NOMO-1 (cell line): ENCODE measurements at regions not wholly inside any gene's neighbourhood (a gene's known extent, or its start where the extent isn't known, plus 50 kb on each side); places are given as distances from the start of the nearest gene placed in this dataset.
A peak's percentile ranks its signal among the peaks of the same experiment; 100 is the strongest.

Source experiments
- DNase-seq, 2 experiments: peaks; one replicate each; lab custom pipeline; 2025; ENCODE audit not compliant: unreplicated experiment in 2 of 2; lab: John Stamatoyannopoulos, UW

DNA sequence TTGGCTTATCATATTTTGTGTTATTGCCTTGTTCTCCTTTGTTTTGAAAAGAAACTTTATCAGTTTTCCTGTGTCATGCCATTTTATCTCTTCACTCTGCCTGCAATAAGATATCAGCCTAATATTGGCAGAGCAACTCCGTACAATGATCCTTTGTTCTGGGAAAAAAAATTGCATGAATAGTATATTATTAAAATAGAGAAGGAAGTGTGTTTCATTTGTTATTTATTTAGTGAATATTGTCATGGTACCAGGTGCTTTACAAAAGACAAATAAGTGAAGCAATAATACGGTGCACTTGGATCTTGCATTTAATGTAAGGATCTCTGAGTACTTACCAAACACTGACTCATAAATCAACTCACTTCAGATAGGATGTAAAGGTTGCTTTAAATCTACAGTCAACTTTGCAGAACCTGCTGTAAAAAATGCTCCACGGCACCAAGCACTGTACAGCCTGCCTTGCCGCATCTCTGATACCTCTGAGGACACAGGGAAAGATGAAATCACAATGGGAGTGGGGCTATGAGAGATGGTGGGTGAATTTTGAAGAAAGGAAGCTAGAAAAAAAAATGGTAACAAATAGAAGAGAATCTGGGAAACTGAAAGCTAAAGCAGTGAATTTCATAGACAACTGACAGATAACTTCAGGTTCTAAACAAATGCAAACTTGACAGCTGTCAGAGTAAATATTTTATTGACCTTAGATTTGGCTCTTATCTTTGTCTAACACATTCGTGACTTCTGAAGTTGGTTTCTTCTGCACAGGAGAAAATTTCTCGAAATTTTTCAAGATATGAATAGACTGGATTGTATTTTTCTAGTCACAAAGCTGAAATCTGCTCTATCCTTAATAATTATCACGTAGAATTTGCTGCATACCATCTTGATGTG lies 232.1 kb downstream of the ENC1 start:
- no peak for DNase-seq

- DNase-seq: no peak
Measured at GRCh38 chr5:74407701-74408100, 232.8 kb downstream of the ENC1 start.

- no peak for DNase-seq
Measured at GRCh38 chr5:74406844-74407243, 233.7 kb downstream of the ENC1 start.

DNA sequence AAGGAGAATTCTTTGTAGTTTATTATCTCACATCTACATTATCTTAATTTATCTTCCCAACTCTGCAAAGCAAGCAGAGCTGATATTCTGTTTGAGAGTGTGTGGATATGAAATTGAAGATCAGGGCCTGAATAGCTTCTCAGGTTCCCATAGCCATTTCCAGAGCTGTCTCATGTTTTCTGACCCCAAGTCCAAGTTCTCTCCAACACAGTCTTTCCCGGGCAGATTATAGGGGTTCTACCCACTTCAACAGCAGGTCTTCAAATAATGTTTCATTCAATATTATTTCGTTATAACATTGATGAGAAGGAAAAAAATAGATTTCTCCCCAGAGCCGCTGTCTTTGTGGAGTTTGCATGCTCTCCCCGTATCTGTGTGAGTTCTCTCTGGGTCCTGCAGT lies 234.9 kb downstream of the ENC1 start:
- DNase-seq: no peak

GRCh38 chr5:74404574-74405508 lies 235.7 kb downstream of the ENC1 start:
- DNase-seq: no peak

DNA sequence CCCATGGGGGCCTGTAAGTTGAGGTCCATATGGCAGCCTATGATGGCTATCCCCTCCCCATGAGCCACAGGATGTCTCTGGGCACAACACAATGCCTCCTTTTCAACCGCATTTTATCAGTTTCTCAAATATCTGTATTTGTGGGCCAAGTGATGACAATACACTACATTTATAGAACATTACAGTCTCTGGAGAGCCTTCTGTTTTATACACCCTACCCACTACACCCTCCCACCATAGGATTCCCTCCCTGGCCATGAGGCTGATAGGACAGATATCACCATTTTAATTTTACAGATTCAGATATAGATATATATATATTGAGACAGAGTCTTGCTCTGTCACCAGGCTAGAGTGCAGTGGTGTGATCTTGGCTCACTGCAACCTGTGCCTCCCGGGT lies 236.8 kb downstream of the ENC1 start:
- DNase-seq: no peak

- no peak for DNase-seq
Measured at GRCh38 chr5:74402553-74402952, 238.0 kb downstream of the ENC1 start.

DNA sequence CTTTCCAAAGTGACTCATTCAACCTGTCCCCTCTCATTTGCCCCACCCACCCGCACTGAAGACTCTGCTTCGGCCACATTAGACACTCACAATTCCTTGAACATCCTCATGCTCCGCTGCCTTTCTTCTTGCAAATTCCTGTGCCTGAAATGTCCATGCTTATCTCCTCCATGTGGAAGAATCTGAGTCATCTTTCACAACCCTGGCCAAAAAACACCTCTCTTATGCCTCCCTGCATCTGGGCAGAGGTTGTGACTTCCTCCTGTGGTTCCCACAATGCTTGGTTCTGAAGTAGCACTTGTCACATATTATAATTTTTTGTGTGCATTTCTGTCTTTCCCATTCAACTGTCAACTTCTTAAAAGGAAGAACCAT lies 238.6 kb downstream of the ENC1 start:
- no peak for DNase-seq

- no peak for DNase-seq
Measured at GRCh38 chr5:74401281-74401945, 239.1 kb downstream of the ENC1 start.

DNA sequence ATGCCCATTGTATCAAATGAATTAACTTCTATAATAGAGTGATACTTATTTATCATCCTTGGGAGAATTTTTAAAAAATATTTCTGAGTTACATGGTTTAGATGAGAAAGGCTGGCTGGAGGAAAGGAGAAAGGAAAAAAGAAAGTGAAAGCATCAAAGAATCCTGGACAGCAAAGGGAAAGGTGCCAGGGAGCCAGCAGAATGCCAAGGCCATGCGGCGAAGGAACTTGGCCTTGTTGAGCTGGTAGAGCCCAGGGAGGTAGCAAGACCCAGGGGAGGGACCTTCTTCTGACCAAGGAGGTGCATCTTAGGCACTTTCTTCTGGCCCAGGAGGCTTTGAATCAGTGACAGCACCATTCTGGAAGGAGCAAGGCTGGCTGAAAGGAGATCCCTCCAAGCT lies 240.5 kb downstream of the ENC1 start:
- DNase-seq: no peak

DNA sequence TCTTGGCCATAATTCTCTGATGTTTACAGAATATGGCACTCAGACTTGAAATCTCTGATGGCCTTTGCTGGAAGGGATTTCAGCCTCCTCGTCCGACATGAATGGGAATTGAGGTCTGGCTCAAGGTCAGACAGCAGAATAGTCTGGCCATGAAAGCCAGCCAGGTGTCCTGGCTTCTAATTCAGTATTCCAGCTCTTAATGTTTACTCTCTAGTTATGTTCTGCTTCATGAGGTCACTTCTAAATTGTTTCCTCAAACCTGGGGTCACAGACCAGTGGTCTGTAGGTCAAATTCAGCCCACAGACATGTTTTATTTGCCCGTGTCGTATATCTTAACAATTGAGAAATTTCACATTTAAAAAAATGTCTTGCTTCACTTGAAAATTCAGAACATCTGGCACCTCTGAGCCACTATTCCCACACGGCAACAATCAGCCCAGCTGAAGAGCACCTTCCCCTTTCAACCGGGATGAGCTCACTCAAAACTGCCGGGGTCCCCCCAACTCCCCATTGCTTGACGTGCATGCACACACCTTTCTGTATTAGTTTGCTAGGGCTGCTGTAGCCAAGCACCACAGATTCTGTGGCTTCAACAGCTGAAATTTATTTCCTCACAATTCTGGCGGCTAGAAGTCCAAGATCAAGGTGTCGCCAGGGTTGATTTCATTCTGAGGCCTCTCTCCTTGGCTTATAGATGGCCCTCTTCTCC lies 243.5 kb downstream of the ENC1 start:
- DNase-seq: no peak

- DNase-seq: no peak
Measured at GRCh38 chr5:74394916-74395880, 245.3 kb downstream of the ENC1 start.

- peak; percentile 3 to 9 for DNase-seq
Measured at GRCh38 chr5:74394528-74394915, 246.0 kb downstream of the ENC1 start.

GRCh38 chr5:74393943-74394342 lies 246.6 kb downstream of the ENC1 start:
- no peak for DNase-seq

DNA sequence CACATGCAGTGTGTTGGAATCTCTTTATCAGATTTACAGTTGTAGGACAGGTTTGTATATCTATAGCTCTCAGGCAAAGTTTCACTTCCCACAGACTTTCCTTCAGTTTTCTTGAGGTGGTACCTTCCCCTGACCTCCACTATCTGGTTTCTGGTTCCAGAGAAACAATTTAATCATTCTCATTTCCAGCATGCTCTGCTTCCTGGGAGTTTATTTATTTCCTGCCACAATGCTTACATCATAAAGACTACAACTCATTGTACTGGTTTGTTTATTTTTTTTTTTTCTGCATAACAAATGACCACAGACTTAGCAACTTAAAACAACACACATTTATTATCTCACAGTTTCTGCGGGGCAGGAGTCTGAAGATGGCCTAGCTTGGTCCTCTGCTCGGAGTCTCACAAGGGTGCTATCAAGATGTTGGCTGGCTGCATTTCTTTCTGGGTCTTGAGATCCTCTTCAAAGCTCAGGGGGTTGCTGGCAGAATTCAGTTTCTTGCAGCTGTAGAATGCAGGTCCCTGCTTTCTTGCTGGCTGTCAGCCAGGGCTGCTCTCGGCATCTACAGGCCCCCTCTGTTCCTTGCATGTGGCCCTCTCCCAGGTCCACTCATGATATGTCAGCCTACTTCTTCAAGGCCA lies 247.7 kb downstream of the ENC1 start:
- DNase-seq: peak in 1 of 2 experiments; percentile 42

DNA sequence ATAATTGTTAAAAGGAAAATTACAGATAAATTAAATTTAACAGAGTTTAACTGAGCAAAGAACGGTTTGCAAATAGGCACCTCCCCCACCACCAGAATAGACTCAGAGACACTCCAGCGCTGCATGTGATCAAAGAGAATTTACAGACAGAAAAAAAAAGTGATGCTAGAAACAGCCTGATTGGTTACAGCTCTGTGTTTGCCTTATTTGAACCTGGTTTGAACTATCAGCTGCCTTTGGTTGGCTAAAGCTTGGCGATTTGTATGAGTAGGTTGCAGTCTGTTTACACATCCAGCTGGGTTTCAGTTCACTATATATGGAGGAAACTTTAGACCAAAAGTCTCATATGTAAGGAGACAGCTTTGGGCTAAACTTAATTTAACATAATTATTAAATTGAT lies 249.1 kb downstream of the ENC1 start:
- no peak for DNase-seq

GRCh38 chr5:74390822-74391221 lies 249.7 kb downstream of the ENC1 start:
- no peak for DNase-seq

DNA sequence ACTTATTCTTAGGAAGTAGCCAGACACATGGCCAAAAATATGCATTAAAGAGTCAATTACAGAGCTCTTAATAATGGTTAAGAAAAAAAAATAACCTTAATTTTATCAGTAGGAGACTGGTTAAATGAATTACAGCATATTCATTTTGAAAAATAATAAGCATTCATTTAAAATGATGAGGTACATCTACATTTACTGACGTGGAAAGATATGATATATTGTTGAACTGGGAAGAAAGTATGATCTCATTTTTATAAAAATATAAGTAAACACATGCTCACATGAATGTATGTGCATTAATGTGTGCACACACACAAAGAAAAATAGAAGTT lies 250.3 kb downstream of the ENC1 start:
- DNase-seq: no peak
